Activated CD4-positive, alpha-beta T cell treated with anti-CD3 and anti-CD28 coated beads, Interleukin-2, amount 50 U/mL, for 4 hours (primary cell): ENCODE measurements at regions not wholly inside any gene's neighbourhood (a gene's known extent, or its start where the extent isn't known, plus 50 kb on each side); places are given as distances from the start of the nearest gene placed in this dataset.

Experiments
- DNase-seq, 2 experiments: peaks; one replicate each; pipeline ENCODE4 v3.0.0-alpha.2; 2020

DNA sequence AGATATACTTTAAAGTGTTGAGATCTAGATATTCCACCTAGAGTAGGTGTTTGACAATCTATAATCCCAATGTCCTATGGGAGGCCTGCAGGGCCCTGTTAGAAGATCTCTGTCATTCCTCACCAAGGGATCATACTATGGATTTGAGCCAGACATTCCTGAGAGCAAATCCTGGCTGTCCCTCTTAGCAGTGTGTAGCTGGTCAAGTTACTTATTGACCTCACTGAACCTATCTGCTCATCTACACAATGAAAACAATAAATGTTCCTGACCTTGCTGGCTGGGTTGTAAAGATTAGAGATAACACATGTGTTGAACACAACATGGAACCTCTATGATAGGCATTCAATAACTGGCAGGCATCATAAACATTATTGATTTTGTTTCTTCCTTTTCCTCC is 265.6 kb upstream of the ATP11B start:
- DNase-seq = no peak

DNA sequence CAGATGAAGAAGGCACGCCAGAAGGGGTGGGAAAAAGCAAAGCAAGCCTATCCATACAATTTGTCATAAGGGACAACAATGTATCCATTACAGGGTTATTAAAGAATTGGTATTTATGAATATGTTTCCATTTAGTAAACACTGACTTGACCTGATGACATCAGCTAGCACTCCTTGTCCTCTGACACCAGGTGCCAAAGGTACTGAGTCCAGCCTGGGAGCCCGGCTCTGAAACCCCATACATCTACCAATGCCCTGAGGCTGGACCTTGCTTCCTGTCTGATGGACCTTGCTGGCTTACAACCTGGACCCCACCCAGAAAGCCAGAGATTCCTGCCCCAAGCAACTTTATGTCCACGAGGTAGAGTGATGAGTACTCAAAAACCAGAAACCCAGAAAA is 263.0 kb upstream of the ATP11B start:
- no peak for DNase-seq

DNA sequence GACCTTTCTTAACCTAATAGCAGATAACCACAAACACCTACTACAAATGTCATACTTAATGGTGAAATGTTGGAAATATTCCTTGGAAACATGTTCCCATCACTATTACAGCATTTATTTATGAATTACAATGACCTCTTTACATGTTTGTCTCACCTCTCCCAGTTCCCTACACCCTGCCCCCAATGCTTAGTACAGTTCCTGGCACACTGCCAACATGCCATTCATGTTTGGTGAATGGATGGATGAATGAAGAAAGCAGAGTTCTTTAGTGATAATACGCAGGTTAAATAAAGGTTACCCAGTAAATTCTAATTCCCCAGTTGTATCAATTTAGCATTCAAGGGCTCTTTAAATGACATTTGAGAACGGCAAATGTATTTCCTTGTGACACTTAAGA is 259.9 kb upstream of the ATP11B start:
- no peak for DNase-seq

DNA sequence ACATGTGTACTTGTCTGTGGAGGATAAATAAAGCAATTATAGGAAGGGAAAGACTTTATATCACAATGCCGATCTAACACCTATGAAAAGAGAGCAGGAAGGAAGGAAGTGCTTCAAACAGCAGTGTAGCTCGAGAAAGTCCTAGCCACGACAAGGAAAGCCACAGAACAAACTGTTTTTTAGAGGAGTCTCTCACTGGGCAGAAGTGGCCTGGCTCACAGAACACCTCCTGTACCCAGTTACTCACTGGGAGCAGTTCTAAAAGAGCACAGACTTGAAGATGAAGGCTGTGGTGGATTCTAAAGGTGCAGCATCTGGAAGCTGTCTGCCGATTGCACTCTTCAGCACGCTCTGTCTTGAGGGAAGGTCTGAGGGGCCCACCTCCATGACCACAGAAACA is 248.8 kb upstream of the ATP11B start:
- no peak for DNase-seq

DNA sequence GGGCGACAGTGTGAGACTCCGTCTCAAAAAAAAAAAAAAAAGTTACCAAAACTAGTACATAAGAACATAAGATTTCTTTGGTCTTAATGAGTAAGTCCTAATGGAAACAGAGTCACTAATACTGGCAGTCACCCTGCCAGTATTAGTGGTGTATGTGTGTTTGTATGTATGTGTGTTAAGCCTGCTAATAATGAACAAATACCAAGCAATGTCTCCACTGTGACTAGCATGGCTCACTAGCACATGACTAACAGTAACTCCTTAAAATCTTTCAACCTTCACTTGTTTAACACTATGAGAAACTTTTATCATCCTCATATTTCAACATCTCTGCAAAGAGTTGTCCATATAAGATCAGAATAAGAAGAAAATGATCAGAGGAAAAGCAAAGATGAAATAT is 231.0 kb upstream of the ATP11B start:
- DNase-seq = no peak

DNA sequence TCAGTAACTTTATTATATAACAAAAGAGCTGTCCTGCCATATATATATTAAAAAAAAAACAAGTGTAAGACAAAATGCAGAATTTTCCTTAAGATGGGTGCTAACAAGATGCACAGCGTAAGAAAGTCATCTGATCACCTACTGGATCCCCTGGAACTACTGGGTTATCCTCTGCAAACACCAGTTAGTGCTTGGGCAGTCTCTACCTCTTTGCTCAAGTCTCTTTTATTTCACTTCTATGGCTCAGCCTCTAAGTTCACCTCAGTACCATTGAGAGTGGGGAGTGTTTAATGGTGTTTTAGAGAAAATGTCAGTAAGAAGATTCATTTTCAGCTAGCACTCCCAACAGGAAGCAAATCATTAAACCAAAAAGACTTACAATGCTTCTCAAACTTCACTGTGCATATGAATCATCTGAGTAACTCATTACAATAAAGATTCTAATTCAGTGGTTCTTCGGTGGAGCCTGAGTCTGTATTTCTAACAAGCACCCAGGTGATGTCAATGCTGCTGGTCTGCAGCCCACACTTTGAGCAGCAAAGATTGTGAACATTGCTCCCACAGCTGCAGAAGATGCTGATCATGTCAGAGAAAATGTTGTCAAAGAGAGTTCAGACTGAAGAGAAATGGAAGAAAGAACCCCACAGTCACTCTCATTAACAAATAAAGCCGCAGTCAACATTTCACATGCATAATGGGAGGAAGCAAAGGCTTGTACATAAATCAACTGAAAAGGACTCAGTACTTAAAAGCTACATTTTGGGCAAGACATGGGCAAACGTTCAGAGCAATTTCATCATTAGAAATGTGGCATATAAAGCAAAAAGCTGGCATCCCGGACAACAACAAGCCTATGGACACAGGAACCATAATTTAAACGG is 227.1 kb upstream of the ATP11B start:
- no peak for DNase-seq

DNA sequence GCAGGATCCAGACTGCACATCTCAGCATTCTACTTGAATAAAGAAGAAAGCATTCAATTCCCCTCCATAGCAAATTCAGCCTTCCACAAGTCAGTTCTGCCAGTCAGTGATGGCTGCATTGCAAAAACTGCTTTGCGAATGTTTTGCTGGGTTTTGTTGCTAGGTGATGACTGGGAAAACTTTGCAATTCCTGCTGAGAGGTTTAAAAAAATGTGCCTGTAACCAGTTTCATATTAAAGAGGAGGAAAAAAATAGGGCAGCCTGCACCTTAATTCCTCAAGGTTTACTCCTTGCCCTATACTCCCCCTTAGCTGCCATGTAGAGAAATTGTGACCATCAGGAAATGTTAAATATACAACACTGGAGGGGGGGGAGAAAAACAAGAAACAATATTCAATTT is 225.6 kb upstream of the ATP11B start:
- no peak for DNase-seq

DNA sequence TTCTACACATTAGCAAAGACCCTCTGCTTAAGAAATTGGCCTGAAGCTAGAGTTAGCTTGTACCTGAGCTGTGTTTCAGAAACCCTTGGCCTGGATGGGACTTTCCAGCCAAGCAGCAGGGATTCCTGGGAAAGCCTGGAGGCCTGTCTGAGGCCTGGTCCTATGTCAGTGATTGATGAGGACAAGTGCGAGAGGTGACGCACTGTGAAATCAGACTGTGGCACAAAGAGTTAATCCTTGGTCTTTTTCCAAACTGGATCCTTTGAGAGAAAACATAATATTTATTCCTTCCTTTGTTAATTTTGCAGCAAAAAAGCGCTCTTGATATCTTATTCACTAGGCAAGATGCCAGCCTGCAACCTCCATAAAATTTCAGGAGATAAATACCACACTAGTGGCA is 225.0 kb upstream of the ATP11B start:
- DNase-seq = no peak

DNA sequence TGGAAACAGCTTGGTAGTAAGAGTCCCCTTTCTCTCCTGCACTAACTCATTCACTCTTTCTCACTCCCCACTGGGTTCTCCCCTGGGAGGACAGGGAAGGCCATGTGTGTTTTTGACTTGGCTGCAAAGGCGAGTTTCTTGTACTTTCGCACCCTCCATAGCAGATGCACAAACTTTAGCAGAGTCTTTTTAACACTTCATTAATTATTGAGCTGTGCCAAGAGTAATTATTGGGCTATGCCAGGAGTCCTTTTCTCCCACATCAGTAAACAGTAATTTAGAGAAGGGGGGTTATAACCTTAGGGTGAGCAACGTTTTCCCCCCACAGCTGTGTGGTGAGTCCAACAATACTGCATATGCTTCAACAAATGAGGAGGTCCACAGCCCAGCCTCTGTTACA is 224.4 kb upstream of the ATP11B start:
- no peak for DNase-seq

DNA sequence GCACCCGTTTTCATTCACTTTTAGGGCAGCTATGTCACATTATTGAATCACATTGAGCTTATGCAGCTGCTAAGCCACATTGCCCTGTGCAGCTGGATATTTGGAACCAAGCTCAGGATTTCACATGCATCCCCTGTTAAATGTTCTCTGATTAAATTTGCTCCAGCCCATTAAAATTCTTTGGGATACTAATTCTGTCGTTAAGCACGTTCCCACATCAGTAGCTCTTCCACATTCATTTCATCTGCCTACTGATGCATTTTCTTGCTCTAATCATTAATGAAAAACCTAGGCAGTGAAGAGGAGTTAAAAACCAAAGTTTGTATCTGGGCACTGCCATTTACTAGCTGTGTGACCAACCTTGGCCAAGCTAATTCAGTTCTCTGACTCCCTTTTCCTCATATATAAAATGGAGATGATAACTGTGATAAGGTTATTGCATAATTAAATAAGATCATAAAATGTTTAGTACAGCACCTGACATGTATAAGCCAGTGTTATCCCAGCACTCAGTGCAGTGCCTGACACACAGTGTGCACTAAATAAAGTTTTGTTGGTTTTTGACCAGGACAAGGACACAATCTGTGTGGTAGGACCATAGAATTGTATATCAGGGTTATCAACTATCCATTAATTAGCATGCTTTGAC is 222.2 kb upstream of the ATP11B start:
- DNase-seq = no peak

DNA sequence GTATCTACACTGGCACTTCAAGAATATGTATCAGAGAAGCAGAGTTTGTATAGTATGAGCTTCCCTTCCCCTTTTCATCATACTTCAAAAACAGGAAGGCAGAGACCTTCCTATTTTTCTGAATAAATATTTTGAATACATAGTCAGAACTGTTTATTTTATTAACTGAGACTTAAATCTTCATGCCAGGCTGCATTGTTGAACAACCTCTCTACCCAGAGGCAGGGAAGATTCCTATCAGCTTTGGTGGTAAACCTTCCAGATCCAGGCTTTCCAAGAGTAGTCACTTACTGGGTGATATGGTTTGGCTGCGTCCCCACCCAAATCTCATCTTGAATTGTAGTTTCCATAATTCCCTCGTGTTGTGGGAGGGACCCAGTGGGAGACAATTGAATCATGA is 217.4 kb upstream of the ATP11B start:
- no peak for DNase-seq

DNA sequence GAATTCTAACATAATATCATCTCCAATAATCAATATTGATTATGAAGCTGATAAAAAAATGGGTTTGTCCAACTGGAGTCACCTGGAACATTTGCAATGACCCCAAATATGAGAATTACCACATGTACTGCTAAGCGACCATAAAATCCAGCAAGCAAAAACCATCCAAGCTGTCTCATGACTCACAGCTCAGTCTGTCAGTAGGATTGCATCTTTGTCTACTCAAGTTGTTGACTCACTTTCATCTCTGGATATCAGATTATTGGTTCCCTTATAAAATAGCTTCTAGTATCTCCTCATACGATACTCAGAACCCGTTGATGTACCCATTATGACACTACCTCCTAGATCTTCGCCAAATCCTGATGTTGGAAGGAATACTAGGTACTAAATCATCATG is 209.8 kb upstream of the ATP11B start:
- no peak for DNase-seq

DNA sequence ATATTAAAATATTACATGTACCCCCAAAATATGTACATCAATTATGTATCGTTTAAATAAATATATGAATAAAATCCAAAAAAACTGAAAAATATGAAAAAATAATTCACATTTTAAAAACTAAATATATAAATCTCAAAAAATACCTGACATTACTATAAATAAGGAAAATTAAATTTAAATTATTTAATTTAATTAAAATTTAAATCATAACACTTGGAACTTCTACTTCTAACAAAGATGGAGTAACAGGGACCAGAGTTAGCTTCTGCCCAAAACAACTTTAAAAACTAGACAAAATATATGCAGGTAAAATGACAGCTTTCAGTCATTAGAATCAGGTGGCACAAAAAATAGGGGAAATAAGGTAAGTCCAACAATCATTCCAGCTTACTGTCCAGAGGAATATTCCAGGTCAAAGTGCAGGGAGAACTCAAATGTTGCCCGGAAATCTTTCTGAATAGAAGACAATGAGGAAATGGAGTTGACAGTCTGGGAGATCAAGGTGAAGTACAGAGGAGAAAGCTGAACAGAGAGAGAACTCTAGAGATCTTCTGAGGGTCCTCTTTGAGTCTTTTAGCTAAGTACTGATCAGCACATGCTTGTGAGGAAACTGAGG is 207.7 kb upstream of the ATP11B start:
- DNase-seq = no peak

DNA sequence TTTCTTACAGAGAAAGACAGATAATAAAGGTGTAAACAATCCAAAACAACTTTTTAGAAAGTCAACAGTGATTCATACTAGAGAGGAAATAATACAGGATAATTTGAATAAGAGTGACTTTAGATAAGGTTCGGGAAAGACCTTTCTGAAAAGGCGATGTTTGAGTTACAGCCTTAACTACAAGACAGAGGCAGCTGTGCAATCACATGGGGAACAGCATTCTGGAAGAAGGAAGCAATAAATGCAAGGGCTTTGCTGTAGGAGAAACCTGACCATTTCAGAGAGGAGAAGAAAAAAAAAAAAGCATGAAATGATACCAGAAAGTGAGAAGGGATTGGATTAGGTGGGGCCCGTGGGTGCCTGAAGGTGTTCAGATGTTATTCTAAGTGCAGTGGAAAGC is 200.6 kb upstream of the ATP11B start:
- no peak for DNase-seq

DNA sequence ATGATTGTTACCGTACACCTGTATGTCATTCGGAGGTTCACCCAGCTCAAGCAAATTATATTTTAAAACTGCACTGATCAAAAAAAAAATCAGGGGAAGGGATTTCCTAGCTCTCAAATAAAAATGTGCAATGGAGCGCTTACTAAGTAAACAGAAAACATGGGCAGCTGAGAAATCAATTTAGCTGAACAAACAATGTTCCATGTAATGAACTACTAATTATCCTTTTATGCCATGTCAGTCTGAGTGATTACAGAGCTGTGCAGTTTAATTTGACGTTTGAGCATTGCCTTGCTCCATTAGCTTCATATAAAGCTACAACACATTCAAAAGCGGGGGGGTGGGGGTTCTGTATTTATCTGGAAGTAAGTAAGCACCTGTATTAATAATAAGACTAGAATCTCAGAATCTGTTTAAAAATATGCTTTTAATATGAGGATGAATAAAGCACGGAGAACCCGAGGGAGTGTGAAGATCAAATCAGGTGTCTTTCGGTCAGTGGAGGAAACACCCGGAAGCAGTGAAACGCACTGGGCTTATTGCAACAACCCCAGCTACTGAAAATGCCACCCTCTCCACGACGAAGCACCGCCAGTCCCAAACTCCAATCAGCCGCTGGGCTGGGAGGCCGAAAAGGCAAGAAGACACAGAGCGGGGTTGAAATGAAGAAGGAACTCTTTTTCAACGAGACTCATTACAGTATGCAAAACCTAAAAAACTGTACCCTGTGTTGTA is 196.5 kb upstream of the ATP11B start:
- DNase-seq = no peak

DNA sequence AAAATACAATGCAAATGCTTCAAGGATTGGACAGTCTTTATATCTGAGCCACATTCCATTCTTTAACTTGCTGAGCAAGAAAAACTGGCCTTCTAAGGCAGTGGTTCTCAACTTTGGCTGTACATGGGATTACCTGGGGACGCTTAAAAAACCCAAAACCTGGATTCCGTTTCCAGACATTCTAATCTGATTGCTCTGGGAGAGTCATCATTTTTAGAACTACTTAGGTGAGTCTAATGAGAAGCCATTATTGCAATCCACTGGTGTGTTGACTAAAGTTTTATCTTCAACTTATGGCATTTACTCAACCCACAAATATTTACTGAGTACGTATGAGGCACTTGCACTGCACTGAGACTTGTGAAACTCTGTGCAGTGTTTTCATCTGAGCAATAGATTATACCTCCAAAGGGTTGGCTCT is 195.7 kb upstream of the ATP11B start:
- no peak for DNase-seq

DNA sequence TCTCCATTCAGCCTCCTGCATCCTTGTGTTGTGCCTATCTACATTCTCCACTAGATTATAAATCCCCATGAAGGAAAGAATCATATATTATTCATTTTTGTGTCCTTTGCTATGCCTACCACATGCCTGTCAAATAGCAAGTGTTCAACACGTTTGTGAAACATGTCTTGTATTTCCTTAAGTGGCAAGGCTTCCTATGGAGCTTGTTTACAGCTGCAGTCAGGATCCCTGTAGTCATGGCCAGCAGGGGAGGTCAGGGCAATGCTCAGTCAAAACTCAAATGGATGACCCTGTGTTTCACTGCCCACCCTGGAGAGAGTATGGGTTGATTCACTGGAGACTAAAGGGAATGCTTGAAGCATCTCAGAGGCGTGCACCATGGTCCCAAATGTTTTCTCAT is 191.7 kb upstream of the ATP11B start:
- DNase-seq = no peak

DNA sequence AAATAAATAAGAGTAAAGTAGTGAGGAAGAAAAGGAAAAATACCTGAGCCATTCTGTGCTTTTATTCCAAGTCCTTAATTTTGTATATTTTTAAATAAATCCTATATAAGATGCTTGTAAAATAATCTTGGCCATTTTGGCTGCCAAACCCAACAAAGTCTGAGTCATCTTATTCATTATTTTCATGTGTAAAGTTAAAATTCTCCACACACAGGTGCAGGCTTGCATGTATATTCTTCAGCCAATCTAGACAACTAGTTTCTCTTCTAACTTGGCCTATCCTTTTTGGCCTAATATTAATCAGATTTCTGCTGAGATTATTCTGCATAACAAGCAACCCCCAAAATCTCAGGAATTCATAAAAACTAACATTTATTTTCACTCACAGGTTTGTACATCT is 189.8 kb upstream of the ATP11B start:
- no peak for DNase-seq

DNA sequence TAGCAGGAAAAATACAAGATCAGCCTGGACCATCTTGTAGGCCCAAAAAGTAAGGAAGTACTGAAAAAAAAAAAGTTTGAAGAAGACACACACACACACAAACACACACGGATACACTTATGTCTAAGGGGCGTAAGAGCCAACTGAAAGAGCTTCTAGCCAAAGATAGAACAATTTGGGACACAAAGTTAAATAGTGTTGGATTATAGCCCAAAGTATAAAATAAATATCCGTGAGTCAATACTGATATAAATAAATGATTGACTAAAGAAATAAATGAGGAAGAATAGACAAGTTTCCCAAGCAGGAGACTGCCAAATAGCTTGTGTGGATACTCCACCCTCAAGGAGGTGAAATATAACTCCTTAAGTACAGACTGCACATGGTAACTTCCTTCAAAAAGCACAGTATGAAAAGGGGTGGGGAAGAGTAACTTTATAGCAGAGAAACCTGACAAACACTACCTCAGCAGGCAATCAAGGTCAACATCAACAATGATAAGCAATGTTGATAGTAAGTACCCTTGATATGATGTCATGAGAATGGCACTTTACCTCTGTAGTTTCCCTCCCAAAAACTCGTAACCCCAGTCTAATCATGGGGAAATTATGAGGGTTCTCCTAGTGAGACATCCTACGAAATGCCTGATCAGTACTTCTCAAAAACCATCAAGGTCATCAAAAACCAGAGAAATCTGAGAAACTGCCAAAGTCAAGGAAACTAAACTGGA is 187.3 kb upstream of the ATP11B start:
- no peak for DNase-seq

DNA sequence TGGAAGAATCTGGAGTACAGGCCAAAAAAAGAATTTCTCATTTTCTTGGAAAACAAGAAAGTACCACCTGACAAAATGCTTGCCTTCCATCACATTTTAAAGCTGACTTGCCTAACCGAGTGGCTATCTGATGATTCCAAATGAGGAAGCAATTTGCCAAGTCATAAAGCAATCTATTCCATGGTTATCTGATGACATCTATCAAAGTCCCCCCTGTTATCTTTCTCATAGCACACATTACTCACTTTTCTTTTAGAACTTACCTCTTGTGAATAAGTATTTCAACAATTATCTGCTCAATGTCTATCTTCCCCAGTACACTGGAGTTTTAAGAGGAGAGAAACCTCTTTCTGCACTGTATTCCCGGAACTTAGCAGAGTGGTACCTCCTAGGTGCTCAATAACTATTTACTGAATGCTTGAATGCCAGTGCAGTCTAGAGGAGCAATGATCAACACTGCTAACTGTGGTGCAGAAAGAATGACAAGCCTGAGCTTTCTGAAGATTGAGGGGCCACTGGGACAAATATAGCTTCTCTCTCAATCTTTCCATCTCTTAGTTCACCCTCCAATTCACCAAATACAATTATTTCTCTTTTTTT is 186.3 kb upstream of the ATP11B start:
- no peak for DNase-seq

DNA sequence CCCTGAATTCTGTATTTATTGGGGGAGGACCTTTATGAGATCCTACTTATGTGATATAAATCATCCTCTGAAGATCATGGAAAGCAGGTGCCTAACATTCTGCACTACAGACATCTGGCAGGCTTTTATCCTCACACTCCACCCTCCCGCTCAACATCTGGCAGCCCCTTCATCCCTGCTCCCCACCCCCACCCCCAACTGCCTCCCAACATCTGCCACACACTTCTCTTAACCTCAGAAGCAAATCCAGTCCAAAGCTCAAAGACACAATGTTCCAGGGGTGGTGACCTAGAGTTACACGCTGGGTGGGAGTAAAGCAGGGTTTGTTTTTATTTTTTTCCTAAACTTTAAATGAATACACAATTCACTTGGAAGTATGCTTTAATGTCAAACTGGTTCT is 184.5 kb upstream of the ATP11B start:
- DNase-seq = no peak

DNA sequence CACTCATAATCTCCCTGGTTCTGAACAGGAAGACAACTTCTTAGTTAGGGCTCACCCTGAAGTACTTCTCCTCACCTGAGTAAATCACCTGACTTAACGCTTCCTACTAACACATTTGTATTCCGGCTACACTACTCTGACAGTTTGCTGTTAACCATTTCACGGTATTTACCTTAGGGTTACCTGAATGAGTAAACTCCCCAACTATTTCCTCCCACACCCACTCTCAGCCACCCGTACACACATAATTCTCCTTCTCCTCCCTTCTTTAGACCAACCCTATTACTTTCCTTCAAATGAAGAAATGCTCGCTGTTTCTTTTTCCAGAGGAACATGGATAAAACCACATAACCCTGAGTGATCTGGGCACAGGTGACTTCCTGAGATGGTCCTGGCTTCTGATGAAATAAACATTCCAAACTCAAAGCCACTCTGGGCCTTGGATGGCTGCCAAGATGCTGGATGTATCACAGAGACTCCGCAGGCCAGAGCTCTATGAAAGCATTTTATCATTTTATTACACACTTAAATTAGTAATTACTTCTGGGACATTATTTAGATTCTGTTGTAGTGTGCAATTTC is 183.6 kb upstream of the ATP11B start:
- no peak for DNase-seq
